Smooth muscle cell (in vitro differentiated cells): ENCODE measurements at regions not wholly inside any gene's neighbourhood (a gene's known extent, or its start where the extent isn't known, plus 50 kb on each side); places are given as distances from the start of the nearest gene placed in this dataset.

ENCODE experiments used
- DNase-seq: peaks from one replicate; lab custom pipeline; 2025; ENCODE audit not compliant: unreplicated experiment; lab: John Stamatoyannopoulos, UW
- H2AFZ ChIP-seq: fragments of 200-600 bp; sonication (generic); 2 replicates; pipeline ENCODE4 v1.6.0; 2016; ENCODE audit warnings: antibody characterized with exemption, low read depth, mild to moderate bottlenecking
- H3F3A ChIP-seq: fragments of 200-600 bp; sonication (generic); 2 replicates; pipeline ENCODE4 v1.6.0; 2017; ENCODE audit warnings: antibody characterized with exemption, low read depth
- H3K27ac ChIP-seq: fragments of 200-600 bp; sonication (generic); 2 replicates; pipeline ENCODE4 v1.5.1; 2016; ENCODE audit warnings: low read depth, mild to moderate bottlenecking
- H3K27me3 ChIP-seq: fragments of 200-600 bp; sonication (generic); 2 replicates; pipeline ENCODE4 v1.6.1; 2016; ENCODE audit warnings: low read depth, mild to moderate bottlenecking
- H3K36me3 ChIP-seq: fragments of 200-600 bp; sonication (generic); 2 replicates; pipeline ENCODE4 v1.5.1; 2016; ENCODE audit warnings: low read depth
- H3K4me1 ChIP-seq: fragments of 200-600 bp; sonication (generic); 2 replicates; pipeline ENCODE4 v1.5.1; 2016; ENCODE audit warnings: low read depth
- H3K4me2 ChIP-seq: fragments of 200-600 bp; sonication (generic); 2 replicates; pipeline ENCODE4 v1.6.0; 2016; ENCODE audit warnings: mild to moderate bottlenecking
- H3K4me3 ChIP-seq: fragments of 200-600 bp; sonication (generic); 2 replicates; pipeline ENCODE4 v1.5.1; 2016; ENCODE audit warnings: mild to moderate bottlenecking
- H3K79me2 ChIP-seq: fragments of 200-600 bp; sonication (generic); 2 replicates; pipeline ENCODE4 v1.6.0; 2016; ENCODE audit warnings: low read depth, mild to moderate bottlenecking
- H3K9ac ChIP-seq: fragments of 200-600 bp; sonication (generic); 2 replicates; pipeline ENCODE4 v1.6.0; 2016; ENCODE audit warnings: low read depth
- H3K9me3 ChIP-seq: fragments of 200-600 bp; sonication (generic); replicated peaks from 2 replicates; pipeline ENCODE4 v1.5.1; 2016; ENCODE audit warnings: low read depth
- H4K20me1 ChIP-seq: fragments of 200-600 bp; sonication (generic); 2 replicates; pipeline ENCODE4 v1.6.0; 2016; ENCODE audit warnings: low read depth
- WGBS: methylation state at CpG from one replicate; pipeline ENCODE4 v1.1.7; 2016; ENCODE audit warnings: low lambda C conversion rate; 5-methylcytosine and 5-hydroxymethylcytosine counted together
- TF ChIP-seq, protein P1 (sequence below): fragments of 200-600 bp; sonication (generic); IDR thresholded peaks from 2 replicates; pipeline ENCODE4 v1.5.1; 2017; ENCODE audit warnings: borderline replicate concordance, mild to moderate bottlenecking, antibody characterized with exemption; ENCODE audit not compliant: insufficient read depth, poor library complexity, severe bottlenecking

DNA sequence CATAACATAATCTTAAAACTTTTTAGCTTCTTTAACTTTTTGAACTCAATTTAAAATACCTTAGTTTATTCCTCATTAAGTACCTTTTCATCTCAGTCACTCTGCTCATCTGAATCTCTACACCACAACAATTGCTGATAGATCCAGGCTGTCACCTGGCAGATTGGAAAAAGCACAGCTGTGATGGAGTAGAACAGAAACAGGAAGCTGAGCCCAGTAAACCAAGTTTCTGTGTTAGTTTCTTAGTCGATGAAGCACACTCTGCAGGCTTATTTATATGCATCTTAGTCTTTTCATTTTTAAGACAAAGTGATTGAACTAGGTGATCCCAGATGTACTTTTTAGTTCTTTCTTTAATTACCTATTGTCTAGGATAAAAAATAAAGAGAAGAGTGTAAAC lies 1398.0 kb upstream of the ALCAM start:
- Histone ChIP-seq H3K36me3 (no peaks in the 10 kb centered on the region), H3K79me2 (no peaks in the 10 kb centered on the region), H4K20me1 (no peaks in the 10 kb centered on the region), H3K9me3 (no peaks in the 10 kb centered on the region), H3K27ac (no peak overlapping the region), H2AFZ (no peak overlapping the region), H3K9ac (no peak overlapping the region), H3K4me1 (no peaks in the 10 kb centered on the region), H3K4me2 (no peak overlapping the region), H3K4me3 (no peak overlapping the region), H3K27me3 (no peaks in the 10 kb centered on the region), H3F3A (no peaks in the 10 kb centered on the region)
- TF ChIP-seq, protein P1, sequence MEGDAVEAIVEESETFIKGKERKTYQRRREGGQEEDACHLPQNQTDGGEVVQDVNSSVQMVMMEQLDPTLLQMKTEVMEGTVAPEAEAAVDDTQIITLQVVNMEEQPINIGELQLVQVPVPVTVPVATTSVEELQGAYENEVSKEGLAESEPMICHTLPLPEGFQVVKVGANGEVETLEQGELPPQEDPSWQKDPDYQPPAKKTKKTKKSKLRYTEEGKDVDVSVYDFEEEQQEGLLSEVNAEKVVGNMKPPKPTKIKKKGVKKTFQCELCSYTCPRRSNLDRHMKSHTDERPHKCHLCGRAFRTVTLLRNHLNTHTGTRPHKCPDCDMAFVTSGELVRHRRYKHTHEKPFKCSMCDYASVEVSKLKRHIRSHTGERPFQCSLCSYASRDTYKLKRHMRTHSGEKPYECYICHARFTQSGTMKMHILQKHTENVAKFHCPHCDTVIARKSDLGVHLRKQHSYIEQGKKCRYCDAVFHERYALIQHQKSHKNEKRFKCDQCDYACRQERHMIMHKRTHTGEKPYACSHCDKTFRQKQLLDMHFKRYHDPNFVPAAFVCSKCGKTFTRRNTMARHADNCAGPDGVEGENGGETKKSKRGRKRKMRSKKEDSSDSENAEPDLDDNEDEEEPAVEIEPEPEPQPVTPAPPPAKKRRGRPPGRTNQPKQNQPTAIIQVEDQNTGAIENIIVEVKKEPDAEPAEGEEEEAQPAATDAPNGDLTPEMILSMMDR: no peak
- no peak for DNase-seq
- WGBS: 95% methylated on average over 1 of the region's 1 CpG

GRCh38 chr3:103976931-103977339 lies 1389.8 kb upstream of the ALCAM start:
- Histone ChIP-seq H3K36me3 (no peaks in the 10 kb centered on the region), H3K27ac (no peak overlapping the region), H3K4me1 (peaks cover 6% of the 10 kb centered on the region), H3K9ac (no peak overlapping the region), H3K4me3 (peak overlapping the region; percentile 7), H3K9me3 (no peaks in the 10 kb centered on the region), H3K27me3 (no peaks in the 10 kb centered on the region), H4K20me1 (no peaks in the 10 kb centered on the region), H3K4me2 (peak overlapping the region; percentile 49), H2AFZ (no peak overlapping the region), H3K79me2 (no peaks in the 10 kb centered on the region), H3F3A (peaks cover 2% of the 10 kb centered on the region)
- TF ChIP-seq, protein P1: no peak
- DNase-seq: no peak
- 70% methylated on average over 1 of the region's 1 CpG for WGBS

- Histone ChIP-seq H3K4me2 (peak overlapping the region; percentile 49), H3K27me3 (no peaks in the 10 kb centered on the region), H3K36me3 (no peaks in the 10 kb centered on the region), H4K20me1 (no peaks in the 10 kb centered on the region), H2AFZ (no peak overlapping the region), H3K4me1 (peaks cover 6% of the 10 kb centered on the region), H3F3A (peaks cover 2% of the 10 kb centered on the region), H3K27ac (peak overlapping the region; percentile 51), H3K79me2 (no peaks in the 10 kb centered on the region), H3K9ac (no peak overlapping the region), H3K4me3 (no peak overlapping the region), H3K9me3 (no peaks in the 10 kb centered on the region)
- no peak for DNase-seq
- TF ChIP-seq, protein P1: no peak
- WGBS: 30% methylated on average over 2 of the region's 2 CpGs
Measured at GRCh38 chr3:103977417-103977816, 1389.3 kb upstream of the ALCAM start.

DNA sequence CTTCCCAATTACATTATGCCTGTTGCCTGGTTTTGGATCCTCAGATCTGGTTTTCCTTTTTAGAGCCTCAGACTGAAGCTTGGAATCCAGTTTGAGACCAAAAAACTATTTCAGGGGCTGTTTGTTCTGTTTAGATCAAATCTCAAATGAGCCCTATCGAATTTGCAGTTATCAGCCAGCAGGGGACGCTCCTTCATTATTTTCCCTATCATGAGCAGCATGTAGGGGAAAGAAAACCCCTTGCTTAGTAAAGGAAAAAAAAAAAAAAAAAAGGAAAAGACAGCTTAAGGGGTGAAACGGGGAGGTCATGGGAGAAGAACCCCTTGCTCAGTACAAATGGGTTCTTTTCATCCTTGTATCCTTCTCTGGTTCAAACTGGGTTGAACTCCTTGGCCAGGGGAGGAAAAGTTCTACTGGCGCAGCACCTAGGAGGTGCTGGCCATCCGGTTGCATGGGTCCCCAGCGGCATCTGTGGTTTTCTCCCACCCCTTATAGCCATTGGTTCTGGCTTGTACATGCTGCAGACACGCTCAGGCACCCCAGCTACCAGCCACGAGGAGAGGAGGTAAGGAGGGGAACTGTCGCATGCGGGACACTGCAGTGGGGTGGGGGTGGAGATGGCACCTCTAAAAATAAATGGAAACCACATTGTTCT lies 1375.1 kb upstream of the ALCAM start:
- Histone ChIP-seq H2AFZ (no peak overlapping the region), H3K4me1 (no peaks in the 10 kb centered on the region), H3K4me2 (no peak overlapping the region), H3K4me3 (no peak overlapping the region), H3K27me3 (no peaks in the 10 kb centered on the region), H3K9ac (no peak overlapping the region), H3F3A (no peaks in the 10 kb centered on the region), H3K79me2 (no peaks in the 10 kb centered on the region), H3K9me3 (no peaks in the 10 kb centered on the region), H3K36me3 (no peaks in the 10 kb centered on the region), H4K20me1 (no peaks in the 10 kb centered on the region), H3K27ac (no peak overlapping the region)
- DNase-seq: no peak
- 69% methylated on average over 10 of the region's 10 CpGs for WGBS
- TF ChIP-seq, protein P1: peak; percentile 40
